Heart right ventricle (tissue), 16 donors: ENCODE measurements at regions not wholly inside any gene's neighbourhood (a gene's known extent, or its start where the extent isn't known, plus 50 kb on each side); places are given as distances from the start of the nearest gene placed in this dataset.
"Not testable (repeated sequence)": the region's sequence is repeated elsewhere in the genome, so short reads cannot be mapped to it uniquely, and the experiment has no call there.

Experiments
- ATAC-seq, 8 donors: fragments of 200-7000 bp; cut with Tn5 transposase; one replicate each; pipeline ENCODE4 v1.9.1; 2020; ENCODE audit warnings: mild to moderate bottlenecking in 8 of 8, moderate library complexity in 8 of 8, moderate number of reproducible peaks in 1 of 8
- DNase-seq, 2 donors: peaks; one replicate each; pipeline ENCODE4 v3.0.0-alpha.2; 2020
- H3K27ac ChIP-seq, 10 donors: fragments of 200-600 bp; sonication (generic) in 2 of 10; one replicate each; pipeline versions ENCODE4 v1.5.0 to v1.8.0; 2020 to 2022; ENCODE audit warnings: mild to moderate bottlenecking in 3 of 10
- H3K27me3 ChIP-seq, 7 donors: fragments of 200-600 bp; one replicate each; pipeline ENCODE4 v1.8.0; 2021 to 2022; ENCODE audit warnings: mild to moderate bottlenecking in 2 of 7
- H3K36me3 ChIP-seq, 9 donors: fragments of 200-600 bp; sonication (generic) in 1 of 9; one replicate each; pipeline versions ENCODE4 v1.5.0 to v1.8.0; 2020 to 2022; ENCODE audit warnings: mild to moderate bottlenecking in 2 of 9
- H3K4me1 ChIP-seq, 9 donors: fragments of 200-600 bp; sonication (generic) in 1 of 9; one replicate each; pipeline versions ENCODE4 v1.5.0 to v1.8.0; 2020 to 2022; ENCODE audit warnings: mild to moderate bottlenecking in 4 of 9
- H3K4me3 ChIP-seq, 10 donors: fragments of 200-600 bp; sonication (generic) in 2 of 10; one replicate each; pipeline versions ENCODE4 v1.5.0 to v1.8.0; 2020 to 2022; ENCODE audit warnings: mild to moderate bottlenecking in 7 of 10, moderate library complexity in 2 of 10
- H3K9me3 ChIP-seq, 11 donors: fragments of 200-600 bp in 10 of 11; sonication (generic) in 2 of 11; one replicate each; pipeline versions ENCODE4 v1.5.0 to v1.8.0; 2013 to 2022; ENCODE audit warnings: mild to moderate bottlenecking in 2 of 11, control low read depth in 1 of 11, moderate library complexity in 1 of 11
- CTCF ChIP-seq, 9 donors: fragments of 200-600 bp; sonication (generic) in 2 of 9; IDR thresholded peaks; one replicate each; pipeline versions ENCODE4 v1.5.0 to v1.8.0; 2021 to 2022; ENCODE audit warnings: antibody characterized with exemption in 9 of 9, mild to moderate bottlenecking in 5 of 9, moderate library complexity in 1 of 9
- WGBS, 2 donors: extraction: QIAGEN DNeasy Blood & Tissue Kit; methylation state at CpG; one replicate each; pipeline ENCODE4 v1.1.7; 2013; ENCODE audit warnings: inconsistent platforms in 1 of 2; 5-methylcytosine and 5-hydroxymethylcytosine counted together
- intact Hi-C, 10 donors: fragments of 100-400 bp; cut with DNase I; formaldehyde crosslinking; loops; one replicate each; pipeline versions ENCODE4 v1.11.1 to v1.14.2; 2022
- donor health status: Arrhythmogenic right ventricular cardiomyopathy.
- donor health status: ischemic (EF 13 %, LVEDD 7.1; RV severe dilation, severe dysfunction).
- donor health status: healthy with polysubstance abuse.
- donor health status: DM: no; HTN: yes; CAD: no.
- donor health status: DM: no; HTN: no; CAD: no.
- donor health status: ischemic (EF 25% LVEDD 6.9; RV normal size, moderate dysfunction).
- donor health status: ischemic (EF 25% LVEDD 5.7; RV mildly dilated, moderate dysfunction).
- donor health status: healthy.
- donor health status: DM: yes; HTN: yes; CAD: no.
- donor health status: Ischemic cardiomyopathy.
- donor health status: ischemic (EF 35%, LVEDD 5.7; RV mildly dilated, moderate dysfunction).
- donor health status: nonischemic (EF 11% LVEDD 7.7; RV severe dilation, severe dysfunction).
- donor health status: DM: yes; HTN: yes; CAD: no.
- donor health status: PGD.
- donor health status: ischemic (EF 29% LVEDD 5.4; RV normal size, mild dysfunction).
- donor health status: nonischemic (EF 23%, LVEDD 6.1; RV moderate dilation, normal function).

GRCh38 chr18:59980188-59980637 lies 80.4 kb downstream of the PMAIP1 start:
- 83 to 89% methylated on average over 3 of the region's 3 CpGs for WGBS, 2 donors
- H3K4me1 ChIP-seq = no peaks in the 10 kb centered on the region
- no peaks in the 10 kb centered on the region for H3K36me3 ChIP-seq
- no peak for TF ChIP-seq CTCF (IDR thresholded peaks at IDR 0.05)
- H3K9me3 ChIP-seq = no peaks in the 10 kb centered on the region
- no peak overlapping the region for H3K27ac ChIP-seq
- H3K27me3 ChIP-seq = peaks cover 0 to 6% (median 0%) of the 10 kb centered on the region in 7 donors
- DNase-seq (no peak), ATAC-seq (no peak)
- intact Hi-C loops = loop anchor here in 2 of 10 donors (2.0 to 10.0 kb wide), 2 partner anchors 565 to 1525 kb away; no protein-coding TSS in a partner anchor
- no peak overlapping the region for H3K4me3 ChIP-seq

GRCh38 chr18:59971871-59972428 lies 72.2 kb downstream of the PMAIP1 start:
- peaks cover 0 to 46% (median 32%) of the 10 kb centered on the region in 7 donors for H3K27me3 ChIP-seq
- H3K4me3 ChIP-seq = no peak overlapping the region
- H3K36me3 ChIP-seq = no peaks in the 10 kb centered on the region
- no peaks in the 10 kb centered on the region for H3K9me3 ChIP-seq
- ATAC-seq = no peak
- DNase-seq = no peak
- no peak for TF ChIP-seq CTCF (IDR thresholded peaks at IDR 0.05)
- H3K4me1 ChIP-seq = peaks cover 0 to 3% (median 0%) of the 10 kb centered on the region in 9 donors
- WGBS, 2 donors = 67 to 68% methylated on average over 4 of the region's 4 CpGs
- H3K27ac ChIP-seq = no peak overlapping the region
- intact Hi-C loops = no loop called here

GRCh38 chr18:59971144-59971543 lies 71.3 kb downstream of the PMAIP1 start:
- H3K4me1 ChIP-seq, DNase-seq, H3K27ac ChIP-seq, H3K9me3 ChIP-seq, ATAC-seq, H3K36me3 ChIP-seq, H3K4me3 ChIP-seq, intact Hi-C loops: not testable (repeated sequence)
- 88 to 93% methylated on average over 1 of the region's 1 CpG for WGBS, 2 donors
- peaks cover 0 to 50% (median 40%) of the 10 kb centered on the region in 7 donors for H3K27me3 ChIP-seq

GRCh38 chr18:59969477-59970028 lies 69.8 kb downstream of the PMAIP1 start:
- H3K9me3 ChIP-seq, DNase-seq, H3K36me3 ChIP-seq, H3K27ac ChIP-seq, intact Hi-C loops, H3K4me1 ChIP-seq: not testable (repeated sequence)
- Histone ChIP-seq H3K27me3 (peaks cover 0 to 62% (median 45%) of the 10 kb centered on the region in 7 donors), H3K4me3 (peak overlapping the region in 2 of 10 donors; percentile 10 to 12)
- WGBS, 2 donors = 26 to 30% methylated on average over 47 to 55 of the region's 56 CpGs
- peak in 1 of 8 donors; percentile 15 for ATAC-seq

GRCh38 chr18:59968583-59968982 lies 68.8 kb downstream of the PMAIP1 start:
- H3K4me1 ChIP-seq = peaks cover 0 to 3% (median 0%) of the 10 kb centered on the region in 9 donors
- H3K4me3 ChIP-seq = no peak overlapping the region
- H3K36me3 ChIP-seq = no peaks in the 10 kb centered on the region
- intact Hi-C loops = no loop called here
- ATAC-seq = no peak
- H3K9me3 ChIP-seq = no peaks in the 10 kb centered on the region
- WGBS, 2 donors = 87 to 90% methylated on average over 2 of the region's 2 CpGs
- no peak overlapping the region for H3K27ac ChIP-seq
- DNase-seq = no peak
- no peak for TF ChIP-seq CTCF (IDR thresholded peaks at IDR 0.05)
- H3K27me3 ChIP-seq = peaks cover 0 to 72% (median 49%) of the 10 kb centered on the region in 7 donors
